Activated CD8-positive, alpha-beta memory T cell treated with anti-CD3 and anti-CD28 coated beads for 36 hours (primary cell): ENCODE measurements at regions not wholly inside any gene's neighbourhood (a gene's known extent, or its start where the extent isn't known, plus 50 kb on each side); places are given as distances from the start of the nearest gene placed in this dataset.
"Not testable (repeated sequence)": the region's sequence is repeated elsewhere in the genome, so short reads cannot be mapped to it uniquely, and the experiment has no call there.

Source experiments
- CTCF ChIA-PET: fragments of 350-600 bp; sonication (Branson Sonifier 250); formaldehyde crosslinking; loops from one replicate; lab custom pipeline; 2021; ENCODE audit warnings: antibody characterized with exemption; lab: Charles Lee
- POLR2A ChIA-PET: fragments of 350-600 bp; sonication (Branson Sonifier 250); formaldehyde crosslinking; loops from one replicate; lab custom pipeline; 2021; ENCODE audit warnings: antibody characterized with exemption; lab: Charles Lee

DNA sequence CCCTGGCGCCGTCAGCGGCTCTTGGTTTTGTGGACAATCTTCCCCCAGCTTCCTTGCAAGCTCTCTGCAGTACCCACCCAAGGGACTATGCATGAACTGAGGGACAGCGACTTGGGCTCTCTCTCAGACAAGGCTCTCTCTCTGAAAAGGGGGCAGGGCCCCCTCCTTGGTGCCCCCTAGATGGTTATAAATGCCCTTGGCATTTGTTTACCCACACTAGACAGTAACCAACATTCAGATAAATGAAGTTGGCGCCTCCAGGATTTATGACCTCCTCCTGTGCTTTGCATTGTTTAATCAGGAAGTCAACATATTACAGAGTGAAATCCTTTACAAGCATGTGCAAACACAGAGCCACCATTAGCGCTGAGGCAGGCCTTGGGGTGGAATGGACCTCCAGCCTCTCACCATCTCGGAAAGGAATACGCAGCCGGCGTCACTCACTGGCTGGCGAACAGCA lies 547.4 kb upstream of the ID2 start:
- POLR2A ChIA-PET, result no interaction called here

DNA sequence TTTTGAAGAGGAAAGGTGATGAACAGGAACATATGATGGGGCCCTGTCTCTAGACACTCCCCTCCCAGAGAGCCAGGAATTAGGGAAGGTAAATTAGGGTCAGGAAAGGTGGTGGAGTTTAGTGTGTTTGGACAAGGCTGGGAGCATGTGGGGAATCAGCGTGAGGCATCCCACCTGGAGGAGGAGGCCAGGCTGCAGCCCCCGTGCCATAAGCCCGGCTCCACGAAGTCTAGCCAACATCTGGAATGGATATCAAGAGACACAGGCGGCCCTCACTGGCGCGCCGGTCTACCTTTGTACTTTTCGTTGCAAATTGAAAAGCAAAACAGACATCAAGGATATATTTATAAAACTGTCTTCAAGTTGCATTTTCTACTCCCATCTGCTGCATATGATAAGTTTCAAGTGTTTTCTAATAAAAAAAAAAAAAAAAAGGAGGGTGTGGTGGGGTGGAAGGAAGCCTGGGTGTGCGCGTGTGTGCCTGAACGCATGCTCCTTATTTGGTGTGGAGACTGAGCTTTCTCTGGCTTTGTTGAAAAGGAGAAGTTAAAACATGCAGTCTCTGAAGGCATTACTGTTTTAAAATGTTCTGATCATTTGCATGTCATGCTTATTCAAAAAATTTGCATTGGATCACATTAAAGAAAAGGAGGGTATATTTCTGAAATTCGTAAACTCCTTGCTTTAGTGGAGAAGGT lies 546.7 kb upstream of the ID2 start:
- ChIA-PET CTCF (no interaction called here), POLR2A (no interaction called here)

More for the DNA sequence above, 547.4 kb upstream of the ID2 start:
- CTCF ChIA-PET, result no interaction called here

DNA sequence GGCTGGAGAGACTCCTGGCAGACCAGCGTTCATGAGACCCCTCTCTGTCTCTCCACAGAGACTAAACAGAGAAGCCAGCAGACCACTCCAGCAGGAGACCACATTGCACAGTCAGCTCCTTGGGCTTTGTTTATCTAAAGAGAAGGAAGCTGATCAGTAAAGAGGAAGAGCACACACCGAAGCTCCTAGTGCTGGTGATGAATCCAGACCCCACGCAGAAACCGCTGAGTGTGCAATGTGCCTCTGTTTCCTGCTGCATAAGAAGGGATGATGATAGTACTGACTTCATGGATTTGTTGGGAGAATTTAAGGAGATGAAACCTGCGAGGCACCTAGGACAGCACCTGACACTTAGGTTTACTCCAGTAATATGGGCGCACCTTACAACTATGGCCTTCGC lies 544.1 kb upstream of the ID2 start:
- ChIA-PET CTCF (no interaction called here), POLR2A (no interaction called here)

DNA sequence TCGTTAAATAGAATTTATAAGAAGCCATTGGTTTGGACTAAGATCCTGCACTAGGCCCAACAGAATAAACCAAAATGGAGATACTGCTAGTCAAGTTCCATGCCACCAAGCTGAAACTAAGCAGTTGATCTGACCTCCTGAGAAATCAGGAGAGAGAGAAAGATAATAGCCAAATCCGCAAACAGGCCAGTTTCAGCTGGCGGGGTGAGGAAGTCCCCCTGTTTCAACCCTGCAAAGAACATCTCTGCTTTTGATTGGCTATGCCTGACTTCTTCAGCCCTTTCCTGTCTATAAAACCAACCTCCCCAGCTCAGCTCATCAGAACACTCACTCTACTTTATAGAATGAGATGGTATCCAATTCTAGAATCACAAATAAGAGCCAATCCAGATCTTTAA lies 543.3 kb upstream of the ID2 start:
- ChIA-PET POLR2A (no interaction called here), CTCF (no interaction called here)

DNA sequence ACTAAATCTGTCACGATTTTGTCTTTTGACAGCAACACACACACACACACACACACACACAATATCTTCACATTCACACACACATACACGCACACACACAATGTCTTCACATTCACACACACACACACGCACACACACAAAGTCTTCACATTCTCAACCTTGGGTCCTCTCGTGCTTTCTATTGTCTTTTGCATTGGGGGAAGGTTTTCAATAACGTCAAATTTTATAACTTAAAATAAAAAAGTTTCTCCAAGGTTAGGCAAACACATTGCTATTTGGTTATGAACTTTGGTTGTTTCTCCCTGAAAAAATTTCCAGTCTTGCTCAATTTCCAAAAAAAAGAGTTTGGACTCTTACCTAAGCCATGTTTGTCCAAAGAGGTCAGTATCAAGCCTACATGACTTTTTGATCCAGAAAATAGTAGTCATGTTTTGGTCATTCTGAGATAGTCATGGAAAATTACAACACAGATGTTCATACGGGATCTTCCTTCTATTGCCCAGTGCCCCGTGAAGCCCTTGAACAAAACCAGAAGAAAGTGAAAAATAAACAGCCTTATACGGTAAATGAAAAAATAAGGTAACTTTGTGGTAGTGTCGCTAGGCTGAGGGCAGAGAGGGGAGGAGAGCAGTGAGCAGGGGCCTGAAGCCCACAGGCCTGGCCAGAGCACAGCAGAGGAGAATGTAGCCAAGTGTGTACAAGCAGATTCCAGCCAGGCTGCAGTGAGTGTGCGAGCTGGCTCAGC lies 542.8 kb upstream of the ID2 start:
- CTCF ChIA-PET, result no interaction called here

GRCh38 chr2:8139668-8140200 lies 542.1 kb upstream of the ID2 start:
- POLR2A ChIA-PET, result no interaction called here
- CTCF ChIA-PET, result no interaction called here

More for the DNA sequence above, 542.8 kb upstream of the ID2 start:
- POLR2A ChIA-PET, result no interaction called here

- CTCF ChIA-PET, result no interaction called here
- POLR2A ChIA-PET, result interaction anchor here (0.6 kb wide), 1 partner anchor 439 kb away, joined by 3 read pairs; no protein-coding TSS in a partner anchor
These were observed 540.7 kb upstream of the ID2 start for GRCh38 chr2:8141079-8141707.

- POLR2A ChIA-PET, result interaction anchor here (0.6 kb wide), 1 partner anchor 440 kb away, joined by 3 read pairs; no protein-coding TSS in a partner anchor
- CTCF ChIA-PET, result no interaction called here
These were observed 540.1 kb upstream of the ID2 start for GRCh38 chr2:8141780-8142179.

GRCh38 chr2:8142461-8142860 lies 539.4 kb upstream of the ID2 start:
- ChIA-PET CTCF (no interaction called here), POLR2A (no interaction called here)

DNA sequence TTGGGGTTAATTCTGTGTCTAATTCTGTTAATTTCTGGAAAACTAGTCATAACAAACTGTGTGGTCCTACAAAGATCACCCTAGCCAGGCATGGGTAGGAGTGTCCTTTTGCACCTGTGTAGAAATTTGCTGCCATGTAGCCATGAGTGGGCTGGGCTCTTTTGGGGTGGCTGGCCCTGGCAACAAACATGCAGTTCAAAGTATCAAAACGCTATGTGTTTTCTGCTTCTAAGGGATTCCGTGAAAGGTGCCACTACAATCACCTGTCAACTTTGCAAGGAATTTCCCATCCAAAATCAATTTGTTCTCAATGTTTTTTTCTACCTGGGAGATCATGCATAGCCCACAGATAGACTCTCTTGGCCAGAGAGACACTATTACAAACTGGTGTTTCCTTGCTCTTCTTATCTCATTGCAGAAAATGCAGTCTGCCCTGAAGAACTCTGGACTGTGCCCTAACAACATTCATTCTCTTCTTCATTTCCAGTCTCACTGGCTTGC lies 537.7 kb upstream of the ID2 start:
- CTCF ChIA-PET, result no interaction called here
- POLR2A ChIA-PET, result no interaction called here

GRCh38 chr2:8144785-8145184 lies 537.1 kb upstream of the ID2 start:
- ChIA-PET CTCF (no interaction called here), POLR2A (no interaction called here)

DNA sequence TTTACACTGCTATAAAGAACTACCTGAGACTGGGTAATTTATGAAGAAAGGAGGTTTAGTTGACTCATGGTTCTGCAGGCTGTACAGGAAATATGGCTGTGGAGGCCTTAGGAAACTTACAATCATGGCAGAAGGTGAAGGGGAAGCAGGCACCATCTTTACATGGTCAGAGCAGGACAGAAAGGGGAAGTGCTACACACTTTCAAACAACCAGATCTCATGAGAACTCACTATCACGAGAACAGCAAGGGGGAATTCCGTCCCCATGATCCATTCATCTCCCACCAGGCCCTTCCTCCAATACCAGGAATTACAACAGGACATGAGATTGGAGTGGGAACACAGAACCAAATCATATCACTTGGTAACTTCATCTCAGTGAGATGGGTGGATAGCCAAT lies 536.5 kb upstream of the ID2 start:
- CTCF ChIA-PET, POLR2A ChIA-PET: not testable (repeated sequence)

- CTCF ChIA-PET, result interaction anchor here (0.6 kb wide), 1 partner anchor 155 kb away, joined by 3 read pairs; no protein-coding TSS in a partner anchor
- POLR2A ChIA-PET, result no interaction called here
These were observed 535.5 kb upstream of the ID2 start for GRCh38 chr2:8146132-8147005.

- CTCF ChIA-PET, result no interaction called here
- POLR2A ChIA-PET, result no interaction called here
These were observed 533.4 kb upstream of the ID2 start for GRCh38 chr2:8148260-8149006.

DNA sequence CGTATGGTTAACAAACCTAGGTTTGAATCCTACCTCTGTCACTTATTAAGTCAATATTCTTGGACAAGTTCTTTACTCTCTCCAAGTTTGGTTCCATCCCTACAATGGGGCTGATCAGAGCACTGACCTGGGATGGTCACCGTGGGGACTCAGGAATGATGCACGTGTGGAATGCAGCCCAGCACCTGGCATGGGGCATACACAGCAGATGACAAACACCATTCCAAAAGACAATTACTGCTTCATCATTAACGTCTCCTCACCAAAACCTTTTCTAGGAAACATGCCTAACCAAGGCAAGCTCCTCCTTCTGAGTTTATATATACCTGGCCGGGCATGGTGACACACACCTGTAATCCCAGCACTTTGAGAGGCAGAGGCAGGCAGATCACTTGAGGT lies 532.9 kb upstream of the ID2 start:
- POLR2A ChIA-PET, result no interaction called here
- CTCF ChIA-PET, result no interaction called here

DNA sequence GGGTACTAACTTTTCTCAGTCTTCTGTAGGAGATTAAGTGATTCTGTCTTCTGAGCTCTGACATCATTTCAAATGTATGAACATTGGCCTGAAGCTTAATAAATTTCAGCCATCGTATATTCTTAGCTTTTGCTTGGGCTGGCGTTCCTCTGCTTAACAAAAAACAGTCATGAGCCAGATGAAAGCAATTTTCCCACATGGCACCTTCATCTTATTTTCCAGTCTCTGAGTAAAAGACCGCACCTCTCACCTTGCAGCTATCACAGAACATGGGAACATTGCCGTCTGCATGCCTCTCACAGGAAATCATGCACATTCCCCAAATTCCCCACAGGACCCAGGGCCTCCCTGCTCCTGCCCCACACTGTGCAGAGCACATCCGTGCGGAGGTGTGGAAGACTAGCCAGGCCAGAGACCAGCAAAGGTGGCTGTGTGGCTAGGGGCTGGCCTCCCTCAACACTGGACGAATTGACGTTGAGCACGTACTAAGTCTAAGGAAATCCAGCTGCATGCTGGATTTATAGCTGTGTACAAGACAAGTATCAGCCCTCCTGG lies 531.8 kb upstream of the ID2 start:
- POLR2A ChIA-PET, result no interaction called here
- CTCF ChIA-PET, result no interaction called here

GRCh38 chr2:8151888-8152287 lies 530.0 kb upstream of the ID2 start:
- ChIA-PET CTCF (no interaction called here), POLR2A (no interaction called here)
